GM12864 (cell line): ENCODE measurements at regions not wholly inside any gene's neighbourhood (a gene's known extent, or its start where the extent isn't known, plus 50 kb on each side); places are given as distances from the start of the nearest gene placed in this dataset.

Source experiments
- DNase-seq: peaks from one replicate; pipeline ENCODE4 v3.0.0-alpha.2; 2011; ENCODE audit warnings: low read depth
- H3K4me3 ChIP-seq: 2 replicates; pipeline ENCODE4 v1.5.1; 2011; ENCODE audit warnings: mild to moderate bottlenecking, low read depth, low read length, control low read depth
- CTCF ChIP-seq: IDR thresholded peaks from 2 replicates; pipeline ENCODE4 v1.5.1; 2011; ENCODE audit warnings: low read depth, mild to moderate bottlenecking, moderate library complexity, low read length, control low read depth, inconsistent platforms; ENCODE audit errors: missing control alignments

DNA sequence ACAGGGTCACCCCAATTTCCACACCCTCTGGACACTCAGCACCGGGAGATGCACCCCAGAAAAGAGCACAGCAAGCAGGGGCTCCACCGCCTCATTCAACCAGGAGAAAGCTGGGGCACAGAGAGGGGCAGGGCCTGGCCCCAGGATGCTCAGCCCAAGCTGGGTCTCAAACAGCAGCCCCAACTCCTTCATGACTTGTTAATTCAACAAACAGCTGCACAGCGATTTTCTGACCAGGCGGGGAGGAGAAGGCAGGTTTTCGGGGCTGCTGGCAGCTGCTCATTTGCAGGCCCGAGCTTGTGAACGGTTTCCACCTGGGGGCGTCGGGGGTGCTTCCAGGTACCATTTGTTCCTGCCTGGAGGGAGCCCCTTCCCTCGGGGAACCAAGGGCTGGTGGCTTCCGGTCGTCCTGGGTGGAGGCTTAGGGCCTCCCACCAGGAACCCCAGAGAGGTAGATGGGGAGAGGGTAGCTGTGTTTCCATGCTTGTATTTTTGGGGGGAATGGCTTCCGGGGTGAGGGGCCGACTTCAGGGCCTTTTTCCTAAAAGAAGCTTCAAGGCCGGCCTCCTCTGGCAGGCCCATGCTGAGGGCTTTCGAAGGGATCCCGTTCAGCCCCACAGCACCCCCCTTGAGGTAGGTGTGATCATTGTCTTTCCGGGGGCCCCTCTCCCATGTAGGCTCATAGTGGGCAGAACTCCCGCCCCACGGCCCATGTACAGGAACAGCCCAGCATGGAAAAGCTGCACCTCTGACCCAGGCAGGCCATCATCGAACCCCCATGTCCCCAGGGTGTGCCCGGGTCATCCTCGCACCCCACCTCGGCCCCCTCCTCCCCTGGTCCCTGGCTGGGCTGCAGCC, 191.6 kb upstream of the GSE1 start:
- TF ChIP-seq CTCF, result no peak
- H3K4me3 ChIP-seq, result no peak overlapping the region
- no peak for DNase-seq

DNA sequence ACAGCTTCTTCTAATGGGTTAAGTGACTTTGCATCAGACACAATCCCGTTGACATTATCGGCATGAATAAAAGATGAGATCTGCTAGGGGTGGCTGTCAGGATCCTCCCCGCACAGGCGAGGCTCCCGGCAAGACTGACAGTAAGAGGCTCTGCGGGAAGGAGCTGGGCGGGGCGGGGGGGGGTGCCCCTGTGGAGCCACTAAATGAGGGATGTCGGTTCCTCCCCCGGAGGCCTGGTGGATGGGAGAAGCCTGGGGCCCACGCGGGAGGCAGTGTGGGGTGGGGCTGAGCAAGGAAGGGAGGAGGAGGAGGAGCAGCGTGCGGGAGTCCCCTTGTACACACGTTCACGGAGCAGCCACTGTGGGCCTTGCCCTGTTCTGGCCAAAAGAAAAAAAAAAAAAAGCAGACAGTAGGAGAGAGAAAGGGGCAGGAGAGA, 190.9 kb upstream of the GSE1 start:
- no peak for TF ChIP-seq CTCF

DNA sequence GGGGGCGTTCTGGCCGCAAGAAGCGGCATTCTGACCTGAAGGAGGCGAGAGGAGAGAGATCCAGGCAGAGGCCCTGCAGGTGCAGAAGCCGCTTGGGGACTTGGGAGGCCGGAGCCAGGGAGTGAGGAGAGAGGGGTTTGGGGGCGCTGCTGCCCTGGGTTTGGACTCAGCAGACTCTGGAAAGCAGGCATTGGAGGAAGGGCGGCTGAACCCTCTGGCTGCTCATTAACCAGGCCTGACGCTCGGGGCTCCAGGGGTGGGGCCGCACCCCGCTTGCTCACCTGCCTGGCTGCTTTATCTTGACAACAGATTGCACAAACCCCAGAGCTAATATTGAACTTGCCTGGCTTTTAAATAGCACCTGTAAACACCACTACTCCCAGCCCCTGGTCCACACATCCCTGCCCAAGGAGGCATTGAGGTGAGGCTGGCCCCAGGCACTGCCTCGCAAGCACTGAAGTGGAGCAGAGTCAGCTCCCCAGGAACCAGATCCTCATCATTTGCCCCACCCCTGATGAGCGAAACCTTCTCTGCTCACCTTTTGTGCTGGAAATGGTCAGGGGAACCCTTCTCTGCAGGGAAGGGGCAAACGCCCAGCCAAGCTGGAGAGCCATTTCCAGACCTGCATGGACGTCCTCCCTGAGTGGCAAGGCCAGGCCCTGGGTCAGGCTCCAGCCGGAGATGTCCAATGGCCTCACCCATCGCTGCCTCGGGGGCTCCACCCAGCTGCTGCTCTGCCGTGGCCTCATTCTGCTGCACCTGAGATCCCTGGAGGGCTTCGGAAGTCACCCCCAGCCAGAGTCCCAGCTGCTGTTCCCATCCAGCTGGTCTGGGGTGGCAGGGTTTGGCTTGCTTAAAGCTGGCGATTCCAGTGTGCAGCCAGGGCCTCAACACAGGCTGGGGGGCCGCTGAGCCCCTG, 190.2 kb upstream of the GSE1 start:
- H3K4me3 ChIP-seq, result no peak overlapping the region
- DNase-seq, result no peak
- TF ChIP-seq CTCF, result no peak

More for the DNA sequence above, 190.9 kb upstream of the GSE1 start:
- no peak overlapping the region for H3K4me3 ChIP-seq
- no peak for DNase-seq

GRCh38 chr16:85423631-85424030, 189.5 kb upstream of the GSE1 start:
- H3K4me3 ChIP-seq, result no peak overlapping the region
- TF ChIP-seq CTCF, result no peak
- no peak for DNase-seq

GRCh38 chr16:85424260-85425073, 188.7 kb upstream of the GSE1 start:
- no peak for DNase-seq

More at GRCh38 chr16:85424260-85425073, 188.7 kb upstream of the GSE1 start:
- no peak overlapping the region for H3K4me3 ChIP-seq
- no peak for TF ChIP-seq CTCF
